ENCODE measurements at regions not wholly inside any gene's neighbourhood (a gene's known extent, or its start where the extent isn't known, plus 50 kb on each side); places are given as distances from the start of the nearest gene placed in this dataset.
"Not testable (repeated sequence)": the region's sequence is repeated elsewhere in the genome, so short reads cannot be mapped to it uniquely, and the experiment has no call there.

GRCh38 chr1:58057826-58058225, 488.7 kb downstream of the OMA1 start:
- peaks cover 0 to 6% (median 2%) of the 10 kb centered on the region in 7 donors for H3K9me3 Mint-ChIP-seq
- no peak overlapping the region for H3K27ac Mint-ChIP-seq
- no peaks in the 10 kb centered on the region for H3K27me3 ChIP-seq (ENCODE audit: control insufficient read depth in 2 of 2, insufficient read depth in 2 of 2, low read length in 2 of 2)
- no peak for DNase-seq
- no peak overlapping the region for H3K4me2 ChIP-seq (replicated peaks; ENCODE audit: extremely low read depth, low read length, poor library complexity, severe bottlenecking)
- H3K4me1 Mint-ChIP-seq = no peaks in the 10 kb centered on the region
- H2AFZ ChIP-seq (ENCODE audit: insufficient read depth, low read depth, low read length, poor library complexity, severe bottlenecking) = no peak overlapping the region
- no peaks in the 10 kb centered on the region for H3K9me3 ChIP-seq (replicated peaks in 1 of 2; ENCODE audit: control insufficient read depth in 1 of 2, insufficient read depth in 1 of 2, low read length in 2 of 2)
- no peak overlapping the region for H3K27ac ChIP-seq (ENCODE audit: low read depth in 1 of 2, low read length in 2 of 2)
- no peaks in the 10 kb centered on the region for H3K4me1 ChIP-seq (ENCODE audit: control insufficient read depth in 1 of 2, insufficient read depth in 2 of 2, low read length in 2 of 2)
- no peaks in the 10 kb centered on the region for H4K20me1 ChIP-seq (ENCODE audit: insufficient read depth, low read length)
- no peak overlapping the region for H3K4me3 Mint-ChIP-seq
- H3K27me3 Mint-ChIP-seq (ENCODE audit: low read depth in 3 of 3) = peaks cover 0 to 5% (median 1%) of the 10 kb centered on the region in 3 donors
- H3K9ac ChIP-seq (ENCODE audit: insufficient read depth, low read length, poor library complexity, severe bottlenecking) = no peak overlapping the region
- no peaks in the 10 kb centered on the region for H3K36me3 Mint-ChIP-seq
- intact Hi-C loops (cut with micrococcal nuclease) = no loop called here
- TF ChIP-seq CTCF (IDR thresholded peaks at IDR 0.05) = no peak
- no peak overlapping the region for H3K4me3 ChIP-seq (replicated peaks in 1 of 3; ENCODE audit: low read depth in 2 of 3, low read length in 3 of 3)
- H3K36me3 ChIP-seq (replicated peaks in 1 of 2; ENCODE audit: control insufficient read depth in 1 of 2, insufficient read depth in 2 of 2, low read length in 2 of 2) = no peaks in the 10 kb centered on the region
- H3K79me2 ChIP-seq (ENCODE audit: insufficient read depth, low read length) = no peaks in the 10 kb centered on the region

DNA sequence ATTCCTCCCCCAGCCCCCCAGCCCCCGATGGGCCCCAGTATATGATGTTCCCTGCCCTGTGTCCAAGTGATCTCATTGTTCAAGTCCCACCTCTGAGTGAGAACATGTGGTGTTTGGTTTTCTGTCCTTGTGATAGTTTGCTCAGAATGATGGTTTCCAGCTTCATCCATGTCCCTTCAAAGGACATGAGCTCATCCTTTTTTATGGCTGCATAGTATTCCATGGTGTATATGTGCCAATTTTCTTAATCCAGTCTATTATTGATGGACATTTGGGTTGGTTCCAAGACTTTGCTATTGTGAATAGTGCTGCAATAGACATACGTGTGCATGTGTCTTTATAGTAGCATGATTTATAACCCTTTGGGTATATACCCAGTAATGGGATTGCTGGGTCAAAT, 495.3 kb downstream of the OMA1 start:
- WGBS (ENCODE audit: insufficient coverage) = no CpG with 5 or more reads among the region's 2 CpGs
- H3K27ac Mint-ChIP-seq; H3K9me3 Mint-ChIP-seq; H3K9me3 ChIP-seq (replicated peaks in 1 of 2; ENCODE audit: control insufficient read depth in 1 of 2, insufficient read depth in 1 of 2, low read length in 2 of 2); H3K36me3 ChIP-seq (replicated peaks in 1 of 2; ENCODE audit: control insufficient read depth in 1 of 2, insufficient read depth in 2 of 2, low read length in 2 of 2); H3K4me1 ChIP-seq (ENCODE audit: control insufficient read depth in 1 of 2, insufficient read depth in 2 of 2, low read length in 2 of 2); H3K4me3 ChIP-seq (replicated peaks in 1 of 3; ENCODE audit: low read depth in 2 of 3, low read length in 3 of 3); H3K9ac ChIP-seq (ENCODE audit: insufficient read depth, low read length, poor library complexity, severe bottlenecking); intact Hi-C loops (cut with micrococcal nuclease); H2AFZ ChIP-seq (ENCODE audit: insufficient read depth, low read depth, low read length, poor library complexity, severe bottlenecking); H3K79me2 ChIP-seq (ENCODE audit: insufficient read depth, low read length); H3K36me3 Mint-ChIP-seq; H4K20me1 ChIP-seq (ENCODE audit: insufficient read depth, low read length); H3K27ac ChIP-seq (ENCODE audit: low read depth in 1 of 2, low read length in 2 of 2); H3K4me2 ChIP-seq (replicated peaks; ENCODE audit: extremely low read depth, low read length, poor library complexity, severe bottlenecking); H3K27me3 ChIP-seq (ENCODE audit: control insufficient read depth in 2 of 2, insufficient read depth in 2 of 2, low read length in 2 of 2); H3K4me1 Mint-ChIP-seq; H3K4me3 Mint-ChIP-seq; DNase-seq; H3K27me3 Mint-ChIP-seq (ENCODE audit: low read depth in 3 of 3): not testable (repeated sequence)
